ENCODE measurements at regions not wholly inside any gene's neighbourhood (a gene's known extent, or its start where the extent isn't known, plus 50 kb on each side); places are given as distances from the start of the nearest gene placed in this dataset.
"Not testable (repeated sequence)": the region's sequence is repeated elsewhere in the genome, so short reads cannot be mapped to it uniquely, and the experiment has no call there.

- CTCF ChIA-PET, result interaction anchor here (0.6 kb wide), 1 partner anchor 85 kb away, joined by 3 read pairs; no protein-coding TSS in a partner anchor
- ATAC-seq, result no peak
- Mint-ChIP-seq H3K27me3 (no peaks in the 10 kb centered on the region), H3K36me3 (ENCODE audit: low read depth) (no peaks in the 10 kb centered on the region), H3K9me3 (ENCODE audit: low read depth) (peaks cover 24% of the 10 kb centered on the region), H3K4me3 (no peak overlapping the region), H3K27ac (no peak overlapping the region), H3K4me1 (no peaks in the 10 kb centered on the region)
- no peak for DNase-seq
- intact Hi-C loops (cut with DNase I, micrococcal nuclease), result no loop called here
- POLR2A ChIA-PET, result no interaction called here
Measured at GRCh38 chr7:153170287-153170686, 410.7 kb downstream of the ACTR3B start.

GRCh38 chr7:153185936-153186335, 426.4 kb downstream of the ACTR3B start:
- POLR2A ChIA-PET, result no interaction called here
- CTCF ChIA-PET, result no interaction called here
- Mint-ChIP-seq H3K4me1 (no peaks in the 10 kb centered on the region), H3K4me3 (no peak overlapping the region), H3K36me3 (ENCODE audit: low read depth) (no peaks in the 10 kb centered on the region), H3K27me3 (no peaks in the 10 kb centered on the region), H3K9me3 (ENCODE audit: low read depth) (no peaks in the 10 kb centered on the region), H3K27ac (no peak overlapping the region)
- intact Hi-C loops (cut with DNase I, micrococcal nuclease), result no loop called here
- no peak for DNase-seq
- ATAC-seq, result no peak

GRCh38 chr7:153188161-153188560, 428.6 kb downstream of the ACTR3B start:
- no peaks in the 10 kb centered on the region for H3K27me3 Mint-ChIP-seq
- no peak for DNase-seq
- no peaks in the 10 kb centered on the region for H3K36me3 Mint-ChIP-seq (ENCODE audit: low read depth)
- H3K4me3 Mint-ChIP-seq, result no peak overlapping the region
- no peaks in the 10 kb centered on the region for H3K9me3 Mint-ChIP-seq (ENCODE audit: low read depth)
- ChIA-PET CTCF (no interaction called here), POLR2A (no interaction called here)
- ATAC-seq, result no peak
- no peak overlapping the region for H3K27ac Mint-ChIP-seq
- no peaks in the 10 kb centered on the region for H3K4me1 Mint-ChIP-seq
- intact Hi-C loops (cut with DNase I, micrococcal nuclease), result no loop called here

- Mint-ChIP-seq H3K4me3 (no peak overlapping the region), H3K9me3 (ENCODE audit: low read depth) (no peaks in the 10 kb centered on the region), H3K36me3 (ENCODE audit: low read depth) (no peaks in the 10 kb centered on the region), H3K27me3 (no peaks in the 10 kb centered on the region), H3K4me1 (no peaks in the 10 kb centered on the region), H3K27ac (no peak overlapping the region)
- DNase-seq, result no peak
- ChIA-PET CTCF (no interaction called here), POLR2A (no interaction called here)
- intact Hi-C loops (cut with DNase I, micrococcal nuclease), result no loop called here
- no peak for ATAC-seq
Measured at GRCh38 chr7:153188630-153189029, 429.1 kb downstream of the ACTR3B start.

GRCh38 chr7:153190452-153190851, 430.9 kb downstream of the ACTR3B start:
- H3K4me3 Mint-ChIP-seq, result no peak overlapping the region
- intact Hi-C loops (cut with DNase I, micrococcal nuclease), result no loop called here
- CTCF ChIA-PET, result no interaction called here
- DNase-seq, result no peak
- no peaks in the 10 kb centered on the region for H3K9me3 Mint-ChIP-seq (ENCODE audit: low read depth)
- H3K4me1 Mint-ChIP-seq, result no peaks in the 10 kb centered on the region
- no peak for ATAC-seq
- POLR2A ChIA-PET, result no interaction called here
- H3K27ac Mint-ChIP-seq, result no peak overlapping the region
- no peaks in the 10 kb centered on the region for H3K27me3 Mint-ChIP-seq
- no peaks in the 10 kb centered on the region for H3K36me3 Mint-ChIP-seq (ENCODE audit: low read depth)

- Mint-ChIP-seq H3K27me3 (no peaks in the 10 kb centered on the region), H3K36me3 (ENCODE audit: low read depth) (no peaks in the 10 kb centered on the region), H3K4me3 (no peak overlapping the region), H3K9me3 (ENCODE audit: low read depth) (no peaks in the 10 kb centered on the region), H3K4me1 (no peaks in the 10 kb centered on the region), H3K27ac (no peak overlapping the region)
- ChIA-PET CTCF (no interaction called here), POLR2A (no interaction called here)
- ATAC-seq (no peak), DNase-seq (no peak)
- intact Hi-C loops (cut with DNase I, micrococcal nuclease), result no loop called here
Measured at GRCh38 chr7:153190986-153191385, 431.4 kb downstream of the ACTR3B start.

GRCh38 chr7:153193144-153193595, 433.6 kb downstream of the ACTR3B start:
- H3K9me3 Mint-ChIP-seq (ENCODE audit: low read depth), result peaks cover 2% of the 10 kb centered on the region
- no peak overlapping the region for H3K27ac Mint-ChIP-seq
- H3K36me3 Mint-ChIP-seq (ENCODE audit: low read depth), result no peaks in the 10 kb centered on the region
- no peaks in the 10 kb centered on the region for H3K27me3 Mint-ChIP-seq
- POLR2A ChIA-PET, result no interaction called here
- peak; percentile 39 for DNase-seq
- intact Hi-C loops (cut with DNase I, micrococcal nuclease), result no loop called here
- H3K4me1 Mint-ChIP-seq, result no peaks in the 10 kb centered on the region
- CTCF ChIA-PET, result no interaction called here
- H3K4me3 Mint-ChIP-seq, result no peak overlapping the region
- no peak for ATAC-seq

- Mint-ChIP-seq H3K4me1 (no peaks in the 10 kb centered on the region), H3K9me3 (ENCODE audit: low read depth) (peaks cover 35% of the 10 kb centered on the region), H3K4me3 (no peak overlapping the region), H3K27ac (no peak overlapping the region), H3K36me3 (ENCODE audit: low read depth) (peaks cover 3% of the 10 kb centered on the region), H3K27me3 (no peaks in the 10 kb centered on the region)
- ATAC-seq (no peak), DNase-seq (no peak)
- ChIA-PET CTCF (interaction anchor here (0.6 kb wide), 1 partner anchor 356 kb away, joined by 3 read pairs; no protein-coding TSS in a partner anchor), POLR2A (no interaction called here)
- intact Hi-C loops (cut with DNase I, micrococcal nuclease), result no loop called here
Measured at GRCh38 chr7:153217032-153217431, 457.5 kb downstream of the ACTR3B start.

GRCh38 chr7:153224890-153225289, 465.3 kb downstream of the ACTR3B start:
- no peak overlapping the region for H3K4me3 Mint-ChIP-seq
- POLR2A ChIA-PET, result no interaction called here
- DNase-seq, result no peak

GRCh38 chr7:153245136-153245535, 485.6 kb downstream of the ACTR3B start:
- H3K4me1 Mint-ChIP-seq; H3K27ac Mint-ChIP-seq; H3K9me3 Mint-ChIP-seq (ENCODE audit: low read depth); H3K4me3 Mint-ChIP-seq; POLR2A ChIA-PET; intact Hi-C loops (cut with DNase I, micrococcal nuclease); DNase-seq; CTCF ChIA-PET; H3K36me3 Mint-ChIP-seq (ENCODE audit: low read depth); H3K27me3 Mint-ChIP-seq; ATAC-seq: not testable (repeated sequence)

More at GRCh38 chr7:153224890-153225289, 465.3 kb downstream of the ACTR3B start:
- H3K27ac Mint-ChIP-seq, result no peak overlapping the region
- no peaks in the 10 kb centered on the region for H3K27me3 Mint-ChIP-seq
- no peak for ATAC-seq
- peaks cover 32% of the 10 kb centered on the region for H3K9me3 Mint-ChIP-seq (ENCODE audit: low read depth)
- no peaks in the 10 kb centered on the region for H3K36me3 Mint-ChIP-seq (ENCODE audit: low read depth)
- intact Hi-C loops (cut with DNase I, micrococcal nuclease), result no loop called here
- no peaks in the 10 kb centered on the region for H3K4me1 Mint-ChIP-seq
- CTCF ChIA-PET, result no interaction called here

- Mint-ChIP-seq H3K36me3 (ENCODE audit: low read depth) (no peaks in the 10 kb centered on the region), H3K27me3 (no peaks in the 10 kb centered on the region), H3K9me3 (ENCODE audit: low read depth) (peaks cover 5% of the 10 kb centered on the region), H3K4me1 (no peaks in the 10 kb centered on the region), H3K27ac (no peak overlapping the region), H3K4me3 (no peak overlapping the region)
- DNase-seq, result no peak
- POLR2A ChIA-PET, result no interaction called here
- CTCF ChIA-PET, result no interaction called here
- no peak for ATAC-seq
- intact Hi-C loops (cut with DNase I, micrococcal nuclease), result no loop called here
Measured at GRCh38 chr7:153245809-153246208, 486.3 kb downstream of the ACTR3B start.

- H3K4me1 Mint-ChIP-seq, result no peaks in the 10 kb centered on the region
- no peak overlapping the region for H3K4me3 Mint-ChIP-seq
- no peak for ATAC-seq
Measured at GRCh38 chr7:153247926-153248325, 488.4 kb downstream of the ACTR3B start.

GRCh38 chr7:153258686-153259085, 499.1 kb downstream of the ACTR3B start:
- POLR2A ChIA-PET, result no interaction called here
- Mint-ChIP-seq H3K4me3 (no peak overlapping the region), H3K9me3 (ENCODE audit: low read depth) (peaks cover 5% of the 10 kb centered on the region), H3K27ac (no peak overlapping the region), H3K27me3 (peaks cover 1% of the 10 kb centered on the region), H3K4me1 (no peaks in the 10 kb centered on the region), H3K36me3 (ENCODE audit: low read depth) (no peaks in the 10 kb centered on the region)
- ATAC-seq (no peak), DNase-seq (no peak)
- intact Hi-C loops (cut with DNase I, micrococcal nuclease), result no loop called here
- CTCF ChIA-PET, result no interaction called here

More at GRCh38 chr7:153247926-153248325, 488.4 kb downstream of the ACTR3B start:
- Mint-ChIP-seq H3K27me3 (no peaks in the 10 kb centered on the region), H3K9me3 (ENCODE audit: low read depth) (peaks cover 8% of the 10 kb centered on the region), H3K27ac (no peak overlapping the region), H3K36me3 (ENCODE audit: low read depth) (no peaks in the 10 kb centered on the region)
- no peak for DNase-seq
- ChIA-PET CTCF (no interaction called here), POLR2A (no interaction called here)
- intact Hi-C loops (cut with DNase I, micrococcal nuclease), result no loop called here

Measured in activated CD4-positive, alpha-beta T cell treated with anti-CD3 and anti-CD28 coated beads for 36 hours (primary cell).